IPS-18a (cell line): ENCODE measurements at regions not wholly inside any gene's neighbourhood (a gene's known extent, or its start where the extent isn't known, plus 50 kb on each side); places are given as distances from the start of the nearest gene placed in this dataset.

Source experiments
- H3K27ac ChIP-seq: one replicate; pipeline ENCODE4 v1.5.1; 2013; ENCODE audit warnings: low read length
- H3K27me3 ChIP-seq: one replicate; pipeline ENCODE4 v1.6.1; 2013; ENCODE audit warnings: mild to moderate bottlenecking, low read length; ENCODE audit not compliant: control insufficient read depth, insufficient read depth
- H3K36me3 ChIP-seq: one replicate; pipeline ENCODE4 v1.6.1; 2013; ENCODE audit warnings: low read depth, low read length; ENCODE audit not compliant: control insufficient read depth
- H3K4me1 ChIP-seq: one replicate; pipeline ENCODE4 v1.6.1; 2013; ENCODE audit warnings: low read depth, low read length; ENCODE audit not compliant: control insufficient read depth
- H3K4me3 ChIP-seq: one replicate; pipeline ENCODE4 v1.5.1; 2013; ENCODE audit warnings: low read length
- H3K9ac ChIP-seq: one replicate; pipeline ENCODE4 v1.6.1; 2013; ENCODE audit warnings: mild to moderate bottlenecking, low read length, moderate library complexity
- H3K9me3 ChIP-seq: one replicate; pipeline ENCODE4 v1.6.1; 2013; ENCODE audit warnings: low read depth, low read length; ENCODE audit not compliant: control insufficient read depth

GRCh38 chr10:128900456-128900855 is 566.6 kb upstream of the MGMT start:
- Histone ChIP-seq H3K9ac (no peak overlapping the region), H3K36me3 (no peaks in the 10 kb centered on the region)

GRCh38 chr10:128901236-128901635 is 565.8 kb upstream of the MGMT start:
- no peak overlapping the region for H3K9ac ChIP-seq
- H3K9me3 ChIP-seq: no peaks in the 10 kb centered on the region
- H3K27ac ChIP-seq: no peak overlapping the region
- H3K27me3 ChIP-seq: no peaks in the 10 kb centered on the region
- H3K4me3 ChIP-seq: no peak overlapping the region
- H3K4me1 ChIP-seq: peaks cover 11% of the 10 kb centered on the region
- no peaks in the 10 kb centered on the region for H3K36me3 ChIP-seq

More at GRCh38 chr10:128900456-128900855, 566.6 kb upstream of the MGMT start:
- Histone ChIP-seq H3K27me3 (no peaks in the 10 kb centered on the region), H3K9me3 (no peaks in the 10 kb centered on the region), H3K4me3 (no peak overlapping the region), H3K4me1 (peaks cover 11% of the 10 kb centered on the region), H3K27ac (no peak overlapping the region)

DNA sequence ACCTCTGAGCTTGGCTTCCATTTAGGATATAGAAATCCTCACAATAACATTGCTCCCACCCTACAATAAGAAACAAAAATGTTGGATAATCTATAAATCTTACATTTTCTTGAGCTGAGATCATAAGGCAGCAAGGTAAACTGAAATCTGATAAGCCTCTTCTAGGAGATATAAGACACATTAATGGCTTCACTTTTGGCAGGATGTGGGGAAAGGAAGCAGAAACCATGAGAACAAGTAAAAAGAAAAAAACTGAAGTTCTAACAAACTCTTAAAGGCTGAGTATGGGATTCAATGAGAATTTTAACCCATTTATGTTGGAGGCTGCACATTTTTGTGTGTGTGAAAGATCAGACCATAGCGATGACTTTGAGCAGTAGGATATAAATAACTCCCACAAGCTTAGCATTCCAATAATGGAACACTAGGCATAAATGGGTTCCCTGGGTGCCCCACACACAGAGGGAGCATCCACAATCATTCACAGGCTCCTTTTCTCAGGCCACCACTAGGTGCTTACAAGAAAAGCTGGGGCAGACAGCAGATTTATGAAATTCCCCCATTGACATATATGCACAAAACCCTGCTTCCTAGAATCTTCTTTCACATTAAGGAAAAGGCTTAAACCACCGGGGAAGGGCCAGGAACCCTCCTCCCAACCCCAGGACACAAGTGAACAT is 564.9 kb upstream of the MGMT start:
- Histone ChIP-seq H3K4me3 (no peak overlapping the region), H3K4me1 (peaks cover 11% of the 10 kb centered on the region), H3K36me3 (no peaks in the 10 kb centered on the region)

DNA sequence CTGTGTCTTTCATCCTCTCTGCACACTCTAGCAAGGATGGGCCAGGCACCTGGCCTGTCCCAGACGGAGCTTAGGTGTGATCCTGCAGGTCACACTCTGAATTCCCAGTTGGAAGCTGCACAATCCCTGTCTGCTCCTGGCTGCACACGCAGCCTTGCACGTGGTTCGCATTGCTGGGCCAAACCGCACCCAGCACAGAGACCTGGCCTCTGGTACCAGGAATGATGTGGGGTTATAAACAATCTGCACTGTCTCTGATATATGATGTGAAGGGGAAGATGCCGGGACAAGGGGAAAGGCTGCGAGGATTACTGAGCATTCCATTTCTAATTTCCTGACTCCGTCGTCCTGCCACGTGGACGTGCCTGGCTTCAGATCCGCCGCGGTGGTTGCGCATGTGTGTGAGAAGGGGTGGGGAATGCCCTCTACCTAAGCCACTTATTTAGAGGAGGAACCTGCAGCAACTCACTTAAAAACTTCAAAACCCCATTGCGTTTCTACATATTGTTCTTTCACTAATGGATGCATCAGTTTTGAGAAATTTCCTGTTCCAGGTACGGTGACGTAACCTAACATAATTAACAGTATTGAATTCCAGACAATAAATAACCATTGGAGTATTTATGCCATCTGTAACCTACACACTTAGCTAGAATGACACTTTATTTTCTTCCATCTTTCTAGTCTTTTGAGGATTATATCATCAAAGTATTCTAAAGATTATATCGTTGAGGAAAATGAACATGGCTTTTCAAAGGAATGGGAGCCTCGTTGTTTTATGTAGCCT is 559.7 kb upstream of the MGMT start:
- Histone ChIP-seq H3K4me3 (no peak overlapping the region), H3K36me3 (no peaks in the 10 kb centered on the region), H3K27me3 (no peaks in the 10 kb centered on the region), H3K27ac (no peak overlapping the region), H3K9me3 (no peaks in the 10 kb centered on the region), H3K9ac (no peak overlapping the region), H3K4me1 (peaks cover 3% of the 10 kb centered on the region)

More for the DNA sequence above, 564.9 kb upstream of the MGMT start:
- no peak overlapping the region for H3K9ac ChIP-seq
- H3K27ac ChIP-seq: no peak overlapping the region
- H3K9me3 ChIP-seq: no peaks in the 10 kb centered on the region
- H3K27me3 ChIP-seq: no peaks in the 10 kb centered on the region

- Histone ChIP-seq H3K27ac (no peak overlapping the region), H3K4me3 (no peak overlapping the region), H3K36me3 (no peaks in the 10 kb centered on the region), H3K27me3 (no peaks in the 10 kb centered on the region), H3K9ac (no peak overlapping the region), H3K9me3 (no peaks in the 10 kb centered on the region), H3K4me1 (peaks cover 3% of the 10 kb centered on the region)
These were observed 558.9 kb upstream of the MGMT start for GRCh38 chr10:128908099-128908498.

GRCh38 chr10:128908499-128908898 is 558.5 kb upstream of the MGMT start:
- H3K27ac ChIP-seq: no peak overlapping the region
- no peaks in the 10 kb centered on the region for H3K9me3 ChIP-seq
- no peak overlapping the region for H3K4me3 ChIP-seq
- peaks cover 3% of the 10 kb centered on the region for H3K4me1 ChIP-seq
- H3K9ac ChIP-seq: no peak overlapping the region
- H3K36me3 ChIP-seq: no peaks in the 10 kb centered on the region
- H3K27me3 ChIP-seq: no peaks in the 10 kb centered on the region

GRCh38 chr10:128912568-128913311 is 554.3 kb upstream of the MGMT start:
- Histone ChIP-seq H3K27ac (no peak overlapping the region), H3K4me1 (peaks cover 3% of the 10 kb centered on the region), H3K4me3 (no peak overlapping the region), H3K36me3 (no peaks in the 10 kb centered on the region), H3K9ac (no peak overlapping the region), H3K9me3 (no peaks in the 10 kb centered on the region), H3K27me3 (no peaks in the 10 kb centered on the region)

DNA sequence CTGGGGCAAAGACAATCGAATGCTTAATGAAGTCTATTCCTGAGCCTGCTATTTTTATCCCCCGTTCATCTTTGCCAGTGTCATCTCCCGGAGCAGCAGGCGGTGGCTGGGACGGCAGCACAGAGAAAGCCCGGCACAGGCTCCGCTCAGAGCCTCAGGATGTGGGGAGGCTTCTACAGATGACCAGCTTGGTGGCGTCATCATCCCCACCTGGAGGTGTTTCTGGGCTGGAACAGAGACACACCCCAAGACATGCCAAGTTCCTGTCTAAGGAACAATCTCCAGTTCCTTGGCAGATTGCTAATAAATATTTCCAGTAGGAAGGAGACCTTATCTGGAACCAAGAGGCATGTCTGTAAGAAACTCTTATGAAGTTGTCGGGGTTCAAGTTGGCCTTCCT is 552.4 kb upstream of the MGMT start:
- no peak overlapping the region for H3K27ac ChIP-seq
- no peaks in the 10 kb centered on the region for H3K4me1 ChIP-seq
- no peaks in the 10 kb centered on the region for H3K36me3 ChIP-seq
- H3K9me3 ChIP-seq: no peaks in the 10 kb centered on the region
- no peaks in the 10 kb centered on the region for H3K27me3 ChIP-seq
- H3K4me3 ChIP-seq: no peak overlapping the region
- H3K9ac ChIP-seq: no peak overlapping the region

DNA sequence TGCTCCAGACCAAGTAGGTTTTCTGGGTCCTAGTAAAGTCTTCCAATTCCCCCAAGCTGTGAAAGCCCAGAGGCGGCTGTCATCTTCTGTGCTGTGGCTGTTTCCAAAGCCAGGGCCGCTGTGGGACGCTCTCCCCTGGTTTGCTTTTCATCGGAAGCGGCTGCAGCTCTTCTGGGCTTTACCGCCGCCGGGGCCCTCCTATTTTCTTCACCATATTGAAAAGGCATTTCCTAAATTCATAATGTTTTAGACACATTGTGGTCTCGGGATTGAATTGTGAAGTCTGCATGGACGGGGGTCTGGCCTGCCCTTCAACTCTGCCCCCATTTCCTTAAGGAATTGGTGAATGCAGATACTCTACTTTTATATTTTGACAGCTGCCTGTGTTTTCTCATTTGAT is 551.4 kb upstream of the MGMT start:
- Histone ChIP-seq H3K27me3 (no peaks in the 10 kb centered on the region), H3K4me3 (no peak overlapping the region), H3K36me3 (no peaks in the 10 kb centered on the region), H3K9me3 (no peaks in the 10 kb centered on the region), H3K27ac (no peak overlapping the region), H3K4me1 (no peaks in the 10 kb centered on the region), H3K9ac (no peak overlapping the region)

DNA sequence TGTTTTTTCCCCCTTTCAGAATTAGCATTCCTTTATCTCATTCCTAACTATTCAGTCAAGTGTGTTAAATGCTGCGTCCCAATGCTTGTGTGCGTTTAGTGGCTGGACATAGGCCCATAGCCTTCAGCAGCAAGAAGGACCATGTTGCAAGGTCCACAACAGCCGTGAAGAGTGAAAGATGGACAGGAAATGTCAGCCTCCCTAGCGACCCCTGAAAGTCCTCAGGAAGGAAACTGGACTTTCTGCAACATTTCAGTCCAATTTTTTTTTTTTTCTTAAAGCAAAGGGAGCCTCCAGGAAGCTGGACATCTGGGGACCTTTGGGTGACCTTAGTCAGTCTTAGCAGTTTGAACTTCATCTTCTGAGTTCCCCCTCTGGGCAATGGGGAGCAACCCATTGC is 550.7 kb upstream of the MGMT start:
- Histone ChIP-seq H3K9ac (no peak overlapping the region), H3K4me1 (no peaks in the 10 kb centered on the region), H3K27me3 (no peaks in the 10 kb centered on the region), H3K9me3 (no peaks in the 10 kb centered on the region), H3K4me3 (no peak overlapping the region), H3K36me3 (no peaks in the 10 kb centered on the region), H3K27ac (no peak overlapping the region)

DNA sequence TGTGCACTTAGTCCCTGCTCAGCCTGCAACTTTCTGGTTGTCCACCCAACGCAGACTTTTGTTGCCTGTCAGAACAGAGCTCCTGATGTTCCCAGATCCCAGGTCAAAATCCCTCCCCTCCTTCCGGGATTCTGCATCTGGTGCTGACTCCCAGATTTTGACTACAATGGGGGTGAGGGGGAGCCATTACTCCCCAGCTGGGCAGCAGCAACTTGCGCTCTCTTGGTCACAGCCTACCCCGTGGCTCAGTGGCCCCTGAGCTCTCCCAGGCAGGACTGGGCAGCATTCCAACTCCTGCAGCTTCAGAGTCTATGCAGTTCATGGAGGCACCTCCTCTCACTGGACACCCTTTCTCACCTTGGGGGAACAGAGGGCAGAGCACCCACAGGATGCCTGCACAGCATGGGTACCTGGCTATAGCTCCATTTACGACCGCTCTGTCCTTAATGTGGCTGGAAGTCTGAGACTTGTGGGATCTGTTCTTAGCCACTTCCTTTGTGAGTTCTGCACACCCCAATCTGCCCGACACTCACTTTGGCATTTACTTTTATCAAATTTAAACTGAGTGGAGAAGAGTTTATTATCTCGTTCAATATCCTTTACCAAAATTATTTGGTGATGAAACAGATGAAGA is 545.5 kb upstream of the MGMT start:
- H3K4me1 ChIP-seq: no peaks in the 10 kb centered on the region
- no peaks in the 10 kb centered on the region for H3K9me3 ChIP-seq
- H3K4me3 ChIP-seq: no peak overlapping the region
- H3K9ac ChIP-seq: no peak overlapping the region
- H3K36me3 ChIP-seq: no peaks in the 10 kb centered on the region
- no peak overlapping the region for H3K27ac ChIP-seq
- H3K27me3 ChIP-seq: no peaks in the 10 kb centered on the region
